Naive thymus-derived CD4-positive, alpha-beta T cell (primary cell): ENCODE measurements at regions not wholly inside any gene's neighbourhood (a gene's known extent, or its start where the extent isn't known, plus 50 kb on each side); places are given as distances from the start of the nearest gene placed in this dataset.

Source experiments
- ATAC-seq: fragments of 150-1000 bp; cut with Tn5 transposase; 2 replicates; pipeline ENCODE4 v1.10.0; 2021; ENCODE audit warnings: mild to moderate bottlenecking, moderate library complexity
- CTCF ChIA-PET: fragments of 350-600 bp; sonication (Branson Sonifier 250); formaldehyde crosslinking; loops from one replicate; lab custom pipeline; 2021; ENCODE audit warnings: antibody characterized with exemption; lab: Charles Lee
- POLR2A ChIA-PET: fragments of 350-600 bp; sonication (Branson Sonifier 250); formaldehyde crosslinking; loops from one replicate; lab custom pipeline; 2021; ENCODE audit warnings: antibody characterized with exemption, inconsistent platforms; lab: Charles Lee
- DNase-seq, 9 donors: peaks; one replicate each; pipeline versions ENCODE4 v3.0.0 to v3.0.0-alpha.2; 2020 to 2022; ENCODE audit warnings: mixed read lengths in 1 of 9
- H3K27ac ChIP-seq: one replicate; pipeline ENCODE4 v1.7.0; 2013; ENCODE audit warnings: mild to moderate bottlenecking, low read depth, low read length, moderate library complexity
- H3K27me3 ChIP-seq, 2 donors: one replicate each; pipeline ENCODE4 v1.7.0; 2013; ENCODE audit warnings: low read length in 2 of 2, mild to moderate bottlenecking in 2 of 2, moderate library complexity in 2 of 2; ENCODE audit not compliant: control insufficient read depth in 2 of 2, insufficient read depth in 2 of 2
- H3K36me3 ChIP-seq, 3 experiments: 1 replicate in 2 of 3; 2 replicates in 1 of 3; pipeline ENCODE4 v1.7.0; 2013; ENCODE audit warnings: low read length in 3 of 3, mild to moderate bottlenecking in 3 of 3, moderate library complexity in 1 of 3; ENCODE audit not compliant: insufficient read depth in 3 of 3, control insufficient read depth in 2 of 3
- H3K4me1 ChIP-seq, 2 donors: one replicate each; pipeline ENCODE4 v1.7.0; 2013; ENCODE audit warnings: low read length in 2 of 2, mild to moderate bottlenecking in 2 of 2, moderate library complexity in 1 of 2; ENCODE audit not compliant: control insufficient read depth in 2 of 2, insufficient read depth in 2 of 2
- H3K4me3 ChIP-seq: 2 replicates; pipeline ENCODE4 v1.7.0; 2013; ENCODE audit warnings: mild to moderate bottlenecking, low read length
- H3K9me3 ChIP-seq, 3 experiments: 1 replicate in 2 of 3; 2 replicates in 1 of 3; pipeline ENCODE4 v1.7.0; 2013; ENCODE audit warnings: low read length in 3 of 3; ENCODE audit not compliant: control insufficient read depth in 2 of 3
- H3K27ac Mint-ChIP-seq, 9 donors: one replicate each; pipeline ENCODE4 v1.8.0; 2020 to 2022; ENCODE audit warnings: mixed read lengths in 9 of 9, mild to moderate bottlenecking in 8 of 9, moderate library complexity in 5 of 9, inconsistent platforms in 2 of 9
- H3K27me3 Mint-ChIP-seq, 5 donors: one replicate each; pipeline ENCODE4 v1.8.0; 2021 to 2022; ENCODE audit warnings: mixed read lengths in 5 of 5, mild to moderate bottlenecking in 1 of 5
- H3K36me3 Mint-ChIP-seq, 5 donors: one replicate each; pipeline ENCODE4 v1.8.0; 2020 to 2022; ENCODE audit warnings: mixed read lengths in 5 of 5, mild to moderate bottlenecking in 3 of 5, inconsistent platforms in 1 of 5
- H3K4me1 Mint-ChIP-seq, 7 donors: one replicate each; pipeline ENCODE4 v1.8.0; 2020 to 2022; ENCODE audit warnings: mixed read lengths in 7 of 7, mild to moderate bottlenecking in 3 of 7, inconsistent platforms in 1 of 7
- H3K4me3 Mint-ChIP-seq, 10 donors: one replicate each; pipeline ENCODE4 v1.8.0; 2020 to 2022; ENCODE audit warnings: mild to moderate bottlenecking in 10 of 10, mixed read lengths in 10 of 10, moderate library complexity in 6 of 10, inconsistent platforms in 2 of 10
- H3K9me3 Mint-ChIP-seq, 11 donors: one replicate each; pipeline ENCODE4 v1.8.0; 2020 to 2022; ENCODE audit warnings: mixed read lengths in 11 of 11, mild to moderate bottlenecking in 4 of 11, inconsistent platforms in 1 of 11, moderate library complexity in 1 of 11
- intact Hi-C, 2 donors: fragments of 100-400 bp; cut with micrococcal nuclease; formaldehyde crosslinking; loops; one replicate each; pipeline ENCODE4 v1.15.1; 2023

DNA sequence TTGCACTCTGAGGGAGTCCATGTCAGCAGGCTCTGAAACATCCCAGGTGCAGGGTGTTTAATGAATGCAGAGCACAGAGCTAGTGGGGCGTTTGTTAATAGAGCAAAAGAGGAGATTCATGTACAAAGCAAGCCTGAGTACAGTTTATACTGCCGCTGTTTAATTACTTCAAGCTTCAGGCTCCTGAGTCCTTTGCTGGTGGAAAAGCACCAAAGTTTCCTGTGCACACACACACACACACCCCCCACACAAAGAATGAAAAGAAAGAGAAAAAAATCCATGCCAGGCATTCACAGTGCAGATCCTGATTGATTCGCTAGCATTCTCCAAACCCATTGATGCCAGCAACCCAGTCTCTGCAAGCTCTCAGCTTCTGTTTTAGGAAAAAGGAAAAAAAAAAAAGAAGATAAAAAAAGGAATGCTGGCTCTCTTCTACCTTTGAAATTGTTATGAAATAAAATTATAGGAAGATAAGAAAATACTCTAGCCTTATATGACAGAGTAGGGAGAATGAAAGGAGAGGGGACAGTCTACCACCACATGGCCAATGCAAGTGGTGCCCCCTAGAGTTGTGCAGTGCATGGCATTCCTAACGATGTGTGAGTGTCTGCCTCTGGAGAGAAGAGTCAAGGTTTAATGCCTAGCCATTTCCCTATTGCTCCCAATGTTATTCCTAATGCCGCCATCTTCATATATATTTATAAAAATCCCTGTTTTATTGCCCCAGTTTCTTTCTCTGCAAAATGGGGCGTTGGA lies 216.5 kb downstream of the TMEM114 start:
- Histone ChIP-seq H3K4me3 (no peak overlapping the region), H3K4me1 (no peaks in the 10 kb centered on the region), H3K36me3 (no peaks in the 10 kb centered on the region), H3K27me3 (no peaks in the 10 kb centered on the region), H3K27ac (no peak overlapping the region), H3K9me3 (no peaks in the 10 kb centered on the region)
- POLR2A ChIA-PET = no interaction called here
- intact Hi-C loops = no loop called here
- no peaks in the 10 kb centered on the region for H3K36me3 Mint-ChIP-seq
- H3K4me1 Mint-ChIP-seq = no peaks in the 10 kb centered on the region
- CTCF ChIA-PET = interaction anchor here (0.6 kb wide), 1 partner anchor 131 kb away, joined by 3 read pairs; no protein-coding TSS in a partner anchor
- no peak overlapping the region for H3K4me3 Mint-ChIP-seq
- H3K27ac Mint-ChIP-seq = no peak overlapping the region
- ATAC-seq = no peak
- no peak for DNase-seq
- peaks cover 0 to 29% (median 10%) of the 10 kb centered on the region in 11 donors for H3K9me3 Mint-ChIP-seq
- peaks cover 0 to 3% (median 0%) of the 10 kb centered on the region in 5 donors for H3K27me3 Mint-ChIP-seq

DNA sequence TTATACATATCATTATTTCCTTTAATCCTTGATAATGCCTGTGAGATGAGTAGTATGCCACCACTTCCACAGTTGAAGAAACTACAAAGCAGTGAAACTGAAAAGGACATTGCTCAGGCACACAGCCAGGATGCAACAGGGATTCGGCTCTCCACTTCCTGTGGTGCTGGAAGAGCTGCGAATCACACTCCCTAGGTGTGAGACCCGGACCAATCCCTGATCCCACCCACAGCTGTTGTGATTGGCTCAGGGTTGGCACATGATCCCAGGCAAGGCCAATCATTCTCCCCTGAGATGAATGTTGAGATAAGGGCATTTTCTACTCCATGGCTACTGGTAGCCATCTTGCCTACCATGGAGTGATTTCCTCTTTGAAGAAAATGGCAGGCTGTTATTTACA lies 218.2 kb downstream of the TMEM114 start:
- POLR2A ChIA-PET = no interaction called here
- H3K4me1 ChIP-seq = no peaks in the 10 kb centered on the region
- Mint-ChIP-seq H3K36me3 (no peaks in the 10 kb centered on the region), H3K4me1 (no peaks in the 10 kb centered on the region), H3K9me3 (peaks cover 0 to 28% (median 7%) of the 10 kb centered on the region in 11 donors), H3K4me3 (no peak overlapping the region), H3K27me3 (peaks cover 0 to 3% (median 0%) of the 10 kb centered on the region in 5 donors), H3K27ac (no peak overlapping the region)
- no peaks in the 10 kb centered on the region for H3K36me3 ChIP-seq
- no peaks in the 10 kb centered on the region for H3K9me3 ChIP-seq
- CTCF ChIA-PET = no interaction called here
- H3K4me3 ChIP-seq = no peak overlapping the region
- H3K27me3 ChIP-seq = no peaks in the 10 kb centered on the region
- intact Hi-C loops = no loop called here
- no peak for DNase-seq
- no peak overlapping the region for H3K27ac ChIP-seq
- no peak for ATAC-seq

DNA sequence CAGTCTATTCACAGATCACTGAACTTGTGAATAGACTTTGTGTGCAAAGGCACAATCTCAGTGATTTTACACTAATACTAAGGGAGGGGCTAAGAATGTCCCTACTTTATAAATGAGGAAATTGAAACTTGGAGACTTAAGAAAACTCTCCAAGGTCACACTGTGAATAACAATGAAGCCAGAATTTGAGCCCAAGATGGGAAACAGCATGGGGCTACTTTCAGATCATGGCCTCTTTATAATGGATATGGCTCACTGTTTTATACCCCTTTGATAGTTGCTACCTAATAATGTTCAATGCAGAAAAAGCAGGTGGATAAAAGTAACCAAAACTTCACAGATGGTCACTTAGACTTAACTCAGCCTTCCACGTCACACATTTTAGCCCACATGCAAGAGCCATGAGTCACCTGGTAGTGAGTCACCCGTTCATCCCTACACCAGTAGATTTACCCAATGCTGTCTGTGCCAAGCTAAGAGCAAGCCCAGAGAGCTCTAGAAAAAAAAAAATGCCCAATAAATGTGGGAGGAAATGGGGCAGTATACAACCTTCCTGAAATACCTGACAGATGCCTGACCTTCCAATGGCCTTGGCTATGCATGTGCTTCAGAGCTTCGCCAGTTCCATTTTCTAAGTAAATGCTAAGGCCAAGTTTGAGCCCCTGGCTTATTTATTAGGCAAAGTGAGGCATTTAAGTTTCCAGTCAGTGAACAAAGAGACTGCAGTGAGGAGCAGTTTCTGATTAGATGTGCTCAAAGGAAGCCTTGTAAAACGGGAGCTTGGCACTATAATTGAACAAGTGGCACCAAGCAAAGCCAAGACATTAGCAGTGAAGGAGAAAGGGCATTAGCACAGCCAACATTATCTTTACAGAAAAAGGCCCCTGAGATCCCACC lies 219.7 kb downstream of the TMEM114 start:
- H3K4me3 ChIP-seq = no peak overlapping the region
- H3K27me3 Mint-ChIP-seq = no peaks in the 10 kb centered on the region
- no peaks in the 10 kb centered on the region for H3K4me1 Mint-ChIP-seq
- no peak overlapping the region for H3K4me3 Mint-ChIP-seq
- no peaks in the 10 kb centered on the region for H3K4me1 ChIP-seq
- ATAC-seq (no peak), DNase-seq (no peak)
- no peaks in the 10 kb centered on the region for H3K27me3 ChIP-seq
- H3K36me3 Mint-ChIP-seq = no peaks in the 10 kb centered on the region
- no peaks in the 10 kb centered on the region for H3K36me3 ChIP-seq
- H3K9me3 Mint-ChIP-seq = peaks cover 0 to 26% (median 7%) of the 10 kb centered on the region in 11 donors
- CTCF ChIA-PET = no interaction called here
- intact Hi-C loops = no loop called here
- H3K27ac ChIP-seq = no peak overlapping the region
- POLR2A ChIA-PET = no interaction called here
- no peaks in the 10 kb centered on the region for H3K9me3 ChIP-seq
- no peak overlapping the region for H3K27ac Mint-ChIP-seq

DNA sequence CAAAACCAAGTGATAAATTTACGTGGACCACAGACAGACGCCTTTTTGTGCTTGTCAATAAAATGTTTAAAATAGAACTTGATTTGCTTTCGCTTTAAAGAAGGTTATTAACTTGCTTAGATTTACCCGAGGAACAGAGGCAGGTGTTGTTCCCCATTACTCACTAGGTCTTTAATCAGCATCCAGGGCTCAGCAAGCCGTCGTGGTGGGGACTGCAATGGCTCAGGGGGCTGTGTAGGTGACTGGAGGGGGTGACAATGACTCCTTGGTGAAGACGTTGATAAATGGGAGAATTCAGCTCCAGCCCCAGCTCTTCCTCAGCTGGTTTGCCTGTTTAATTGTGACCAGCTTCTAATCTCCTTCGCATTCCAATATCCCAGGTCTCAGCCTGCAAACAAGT lies 231.4 kb downstream of the TMEM114 start:
- H3K4me1 Mint-ChIP-seq = no peaks in the 10 kb centered on the region
- intact Hi-C loops = no loop called here
- no peak overlapping the region for H3K4me3 Mint-ChIP-seq
- Histone ChIP-seq H3K27me3 (no peaks in the 10 kb centered on the region), H3K4me1 (no peaks in the 10 kb centered on the region), H3K9me3 (no peaks in the 10 kb centered on the region), H3K36me3 (no peaks in the 10 kb centered on the region), H3K4me3 (no peak overlapping the region), H3K27ac (no peak overlapping the region)
- ChIA-PET POLR2A (no interaction called here), CTCF (no interaction called here)
- no peak overlapping the region for H3K27ac Mint-ChIP-seq
- ATAC-seq (no peak), DNase-seq (no peak)
- H3K27me3 Mint-ChIP-seq = peaks cover 0 to 12% (median 0%) of the 10 kb centered on the region in 5 donors
- peaks cover 0 to 4% (median 0%) of the 10 kb centered on the region in 11 donors for H3K9me3 Mint-ChIP-seq
- no peaks in the 10 kb centered on the region for H3K36me3 Mint-ChIP-seq

DNA sequence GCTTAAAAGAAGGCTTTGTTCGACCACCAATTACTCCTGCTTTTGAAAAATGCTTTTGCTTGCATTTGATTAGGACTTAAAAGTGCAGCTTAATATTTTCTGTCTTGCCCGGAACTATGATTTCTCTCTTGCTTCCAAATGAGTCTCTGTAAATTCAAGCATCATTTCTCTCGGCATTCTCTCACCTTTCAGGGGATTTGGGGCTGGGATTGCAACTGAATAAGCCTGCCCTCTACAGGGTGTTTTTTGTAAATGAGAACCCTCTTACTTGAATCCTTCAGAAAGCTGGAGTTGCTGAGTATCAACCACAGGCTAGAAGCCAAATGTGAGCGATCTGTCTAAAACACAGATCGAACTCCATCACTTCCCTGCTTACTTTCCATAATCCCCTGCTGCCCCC lies 234.6 kb downstream of the TMEM114 start:
- Mint-ChIP-seq H3K4me1 (no peaks in the 10 kb centered on the region), H3K4me3 (no peak overlapping the region), H3K27me3 (peaks cover 0 to 13% (median 0%) of the 10 kb centered on the region in 5 donors), H3K9me3 (peaks cover 0 to 5% (median 2%) of the 10 kb centered on the region in 11 donors), H3K36me3 (no peaks in the 10 kb centered on the region), H3K27ac (no peak overlapping the region)
- ChIA-PET CTCF (no interaction called here), POLR2A (no interaction called here)
- H3K27me3 ChIP-seq = no peaks in the 10 kb centered on the region
- no peak for DNase-seq
- H3K36me3 ChIP-seq = no peaks in the 10 kb centered on the region
- H3K4me3 ChIP-seq = no peak overlapping the region
- H3K9me3 ChIP-seq = no peaks in the 10 kb centered on the region
- no peak for ATAC-seq
- H3K27ac ChIP-seq = no peak overlapping the region
- intact Hi-C loops = no loop called here
- H3K4me1 ChIP-seq = no peaks in the 10 kb centered on the region

DNA sequence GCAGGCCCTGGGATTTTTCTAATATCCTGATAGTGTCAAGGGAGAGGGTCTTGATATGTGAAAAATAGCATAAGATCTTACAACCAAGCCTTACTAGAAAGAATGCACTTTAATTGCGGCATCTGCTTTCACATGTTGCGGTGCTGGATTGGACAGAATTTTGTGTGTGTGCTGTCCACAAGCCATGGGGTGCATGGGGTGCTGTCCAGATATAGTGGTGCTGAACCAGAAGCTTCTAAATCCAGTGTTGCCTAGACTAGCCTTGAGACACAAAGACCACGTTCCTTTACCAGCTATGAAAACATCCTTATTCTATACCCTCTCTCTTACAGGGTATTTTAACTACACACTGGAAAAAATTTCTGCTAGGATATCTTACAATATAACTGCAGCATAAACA lies 244.0 kb downstream of the TMEM114 start:
- Histone ChIP-seq H3K4me3 (no peak overlapping the region), H3K9me3 (no peaks in the 10 kb centered on the region), H3K27ac (no peak overlapping the region), H3K27me3 (no peaks in the 10 kb centered on the region), H3K36me3 (no peaks in the 10 kb centered on the region), H3K4me1 (no peaks in the 10 kb centered on the region)
- H3K27me3 Mint-ChIP-seq = peaks cover 0 to 5% (median 0%) of the 10 kb centered on the region in 5 donors
- intact Hi-C loops = no loop called here
- no peak overlapping the region for H3K4me3 Mint-ChIP-seq
- POLR2A ChIA-PET = no interaction called here
- DNase-seq = no peak
- H3K4me1 Mint-ChIP-seq = no peaks in the 10 kb centered on the region
- ATAC-seq = no peak
- H3K36me3 Mint-ChIP-seq = no peaks in the 10 kb centered on the region
- CTCF ChIA-PET = no interaction called here
- H3K9me3 Mint-ChIP-seq = peaks cover 3 to 18% (median 7%) of the 10 kb centered on the region in 11 donors
- H3K27ac Mint-ChIP-seq = no peak overlapping the region
